DMS 273 (cell line): ENCODE measurements at regions not wholly inside any gene's neighbourhood (a gene's known extent, or its start where the extent isn't known, plus 50 kb on each side); places are given as distances from the start of the nearest gene placed in this dataset.

ENCODE experiments used
- DNase-seq: peaks from one replicate; lab custom pipeline; 2025; ENCODE audit not compliant: unreplicated experiment; lab: John Stamatoyannopoulos, UW

DNA sequence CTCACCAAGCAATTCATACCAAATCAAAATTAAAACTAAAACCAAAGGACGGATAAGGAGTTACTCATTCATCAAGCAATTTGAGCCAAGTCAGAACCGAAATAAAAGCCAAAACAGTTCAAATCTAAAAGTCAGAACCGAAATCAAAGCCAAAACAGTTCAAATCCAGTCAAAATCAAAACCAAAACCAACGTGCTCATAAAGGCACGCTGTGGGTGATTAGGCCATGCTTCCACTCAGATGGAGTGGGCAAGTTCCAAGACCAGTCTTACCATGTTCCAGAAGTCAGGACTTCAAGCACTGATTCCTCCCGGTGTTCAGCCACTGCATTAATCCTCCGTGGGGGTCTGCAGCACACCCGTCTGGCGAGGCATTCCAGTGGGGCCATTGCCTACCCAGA is 409.3 kb downstream of the TGFB2 start:
- no peak for DNase-seq

DNA sequence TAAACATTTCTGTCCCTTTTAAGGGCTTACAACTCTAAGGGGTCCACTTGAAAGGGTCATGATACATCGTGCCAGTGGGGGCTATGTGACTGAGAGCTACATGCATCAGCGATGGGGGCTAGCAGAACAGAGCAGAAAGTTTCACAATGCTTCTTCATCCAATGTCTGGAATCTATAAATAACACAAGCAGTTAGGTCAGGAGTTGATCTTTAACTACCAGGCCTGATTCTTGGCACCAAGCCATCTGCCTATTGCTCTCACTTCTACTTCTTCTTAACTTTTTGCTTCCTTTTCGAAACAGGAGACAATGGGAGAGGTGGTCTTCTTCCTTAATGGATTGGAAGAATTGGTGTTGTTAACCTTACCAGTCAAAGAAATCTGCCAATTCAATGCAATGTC is 410.0 kb downstream of the TGFB2 start:
- DNase-seq = no peak

DNA sequence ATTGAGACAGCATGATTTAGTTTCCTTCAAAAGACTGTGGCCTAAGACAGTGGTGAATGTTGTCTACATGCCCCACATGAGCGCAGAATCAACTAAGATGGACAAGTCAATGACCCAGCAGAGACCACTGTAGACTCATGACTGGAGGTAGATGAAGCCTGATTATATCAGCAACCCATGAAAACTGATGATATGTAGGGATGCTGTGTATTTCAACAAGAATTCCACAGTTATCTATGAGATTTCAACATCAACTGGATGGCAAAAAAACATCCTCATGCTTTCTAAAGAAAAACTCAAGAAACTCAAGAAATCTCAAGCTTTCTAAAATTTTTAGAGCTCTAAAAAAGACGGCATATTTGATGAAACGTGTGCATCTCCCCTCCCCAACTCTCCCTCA is 413.9 kb upstream of the LYPLAL1 start:
- DNase-seq = no peak

DNA sequence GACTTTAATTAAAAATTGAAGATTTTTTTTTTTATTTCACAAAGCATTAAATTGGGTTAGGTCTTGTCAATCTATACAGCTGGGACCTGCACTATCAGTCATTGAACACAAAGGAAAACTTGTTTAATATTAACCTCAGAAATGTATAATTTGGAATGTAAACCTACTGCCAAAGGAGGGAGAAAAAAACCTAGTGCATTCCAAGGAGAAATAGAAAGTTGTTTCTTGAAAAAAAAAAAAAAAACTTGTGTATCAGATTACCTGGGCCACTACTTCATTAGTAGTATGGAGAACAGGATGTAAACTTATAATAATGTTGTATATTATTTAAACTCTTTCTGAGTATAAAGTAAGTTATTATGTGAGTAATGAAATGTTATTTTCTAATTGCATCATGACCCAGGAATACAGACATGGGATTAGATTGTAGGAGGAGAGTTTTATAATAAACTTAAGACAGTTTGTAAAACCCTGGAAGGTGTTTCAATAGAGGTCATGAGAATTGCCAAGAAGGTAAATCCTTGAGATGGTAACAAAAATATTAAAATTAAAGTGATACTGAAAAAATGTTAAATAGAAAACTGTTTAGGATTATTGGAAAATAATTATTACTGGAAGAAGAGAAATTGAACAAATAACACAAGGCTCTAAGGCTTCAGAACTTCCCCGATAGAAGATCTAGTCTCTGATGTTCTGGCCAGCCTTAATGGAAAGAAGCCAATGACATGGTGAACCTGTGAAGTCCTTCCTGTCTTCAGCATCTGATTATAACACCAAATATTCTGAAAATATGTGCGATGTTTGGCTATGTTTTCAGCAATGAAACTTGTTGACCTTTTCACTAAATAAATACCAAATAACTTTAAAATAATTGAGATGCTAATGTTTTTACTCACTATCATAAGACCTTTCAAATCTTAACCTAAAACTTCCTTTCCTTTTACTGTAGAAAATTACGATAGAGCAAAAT is 412.8 kb upstream of the LYPLAL1 start:
- DNase-seq = no peak

DNA sequence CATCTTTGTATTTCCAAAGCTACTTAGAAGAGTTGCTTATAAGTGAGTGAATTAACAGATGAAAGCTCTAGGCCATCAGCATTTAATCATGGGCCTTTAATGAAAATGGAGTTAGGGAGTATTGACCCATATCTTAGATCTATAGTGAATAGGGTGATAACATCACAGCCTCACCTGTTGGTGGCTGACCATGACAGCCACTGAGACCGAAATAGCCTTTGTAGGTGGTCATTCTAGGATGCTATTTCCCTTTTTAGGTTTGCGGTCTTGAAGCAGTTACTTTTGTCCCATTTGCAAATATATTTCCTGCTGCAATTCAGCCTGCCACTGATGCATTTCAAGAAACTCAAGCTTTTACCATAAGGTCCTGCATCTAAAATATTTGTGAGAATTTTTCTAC is 410.1 kb upstream of the LYPLAL1 start:
- DNase-seq = no peak

DNA sequence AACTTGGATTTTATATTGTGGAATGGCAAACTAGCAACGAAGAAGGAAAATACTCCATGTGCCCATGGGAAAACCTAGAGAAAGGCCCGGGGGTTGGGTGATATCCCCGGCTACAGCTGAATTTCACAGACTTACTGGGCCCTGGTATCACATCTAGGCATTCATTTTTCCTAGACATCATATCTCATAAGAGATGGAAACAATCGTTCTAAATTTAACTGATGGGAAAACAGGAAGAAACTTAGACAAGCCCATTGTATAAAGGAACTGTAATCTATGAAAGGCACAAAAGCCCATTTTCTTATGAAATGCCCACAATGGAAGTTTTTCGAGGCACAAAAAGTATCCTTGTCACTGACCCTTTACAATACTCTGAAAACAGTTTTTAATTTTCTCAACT is 407.9 kb upstream of the LYPLAL1 start:
- no peak for DNase-seq

DNA sequence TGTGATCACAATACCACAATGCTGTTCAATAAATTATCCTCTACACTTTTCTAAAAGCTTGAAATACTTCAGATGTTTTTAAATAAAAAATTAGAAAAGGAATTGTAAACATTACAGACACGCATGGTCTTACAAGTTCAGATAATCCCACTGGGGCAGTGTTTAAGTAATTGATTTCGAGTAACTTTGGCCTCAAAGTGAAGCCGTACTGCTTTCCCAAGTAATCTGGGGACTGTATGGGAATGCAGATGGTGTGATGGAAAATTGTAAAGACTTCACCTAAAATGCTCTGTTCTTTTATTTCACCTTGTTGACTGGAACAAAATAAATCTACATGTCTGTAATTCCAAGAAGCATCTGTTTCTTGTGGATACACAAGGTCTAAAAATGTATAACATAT is 401.7 kb upstream of the LYPLAL1 start:
- DNase-seq = no peak

DNA sequence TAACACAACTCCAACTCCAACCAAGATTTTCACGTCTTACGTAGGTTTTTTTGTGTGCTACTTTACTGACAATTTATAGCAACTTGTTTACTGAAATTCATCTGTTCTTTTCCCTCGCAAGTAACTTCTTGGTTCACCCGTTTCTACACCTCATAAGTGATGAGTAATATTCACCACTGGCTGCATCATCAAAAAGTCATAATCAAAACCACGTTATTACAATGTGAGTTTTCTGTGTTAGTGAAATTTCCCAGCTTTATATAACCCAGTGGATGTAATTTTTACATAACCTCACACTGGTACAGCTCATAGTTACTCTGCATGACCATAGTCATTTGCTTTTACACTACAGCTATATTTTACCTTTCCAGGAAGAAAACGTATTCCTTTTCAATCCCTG is 401.1 kb upstream of the LYPLAL1 start:
- no peak for DNase-seq

DNA sequence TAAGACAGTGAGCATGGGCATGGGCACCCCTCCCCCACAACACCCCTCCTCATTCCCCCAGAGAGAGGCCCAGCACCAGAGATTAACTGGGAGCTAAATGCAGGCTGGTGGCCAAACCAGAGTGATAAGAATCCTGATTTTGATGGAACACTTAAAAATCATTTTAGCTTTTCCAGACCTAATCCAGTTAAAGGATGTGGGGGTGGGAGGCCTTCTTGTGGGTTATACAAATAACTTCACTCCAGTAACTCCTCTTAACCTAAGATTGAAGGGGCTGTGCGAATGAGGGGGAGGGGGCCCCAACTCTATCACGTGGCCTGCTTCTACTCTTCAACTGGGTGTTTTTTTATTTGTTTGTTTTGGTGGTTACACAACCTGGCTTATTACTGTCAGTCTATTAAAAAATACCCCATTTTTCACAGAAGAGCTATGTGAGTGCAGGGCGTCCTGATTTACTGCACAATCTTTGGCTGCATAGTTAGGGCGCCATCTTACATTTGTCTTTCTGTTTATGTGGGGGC is 398.1 kb upstream of the LYPLAL1 start:
- DNase-seq = no peak

DNA sequence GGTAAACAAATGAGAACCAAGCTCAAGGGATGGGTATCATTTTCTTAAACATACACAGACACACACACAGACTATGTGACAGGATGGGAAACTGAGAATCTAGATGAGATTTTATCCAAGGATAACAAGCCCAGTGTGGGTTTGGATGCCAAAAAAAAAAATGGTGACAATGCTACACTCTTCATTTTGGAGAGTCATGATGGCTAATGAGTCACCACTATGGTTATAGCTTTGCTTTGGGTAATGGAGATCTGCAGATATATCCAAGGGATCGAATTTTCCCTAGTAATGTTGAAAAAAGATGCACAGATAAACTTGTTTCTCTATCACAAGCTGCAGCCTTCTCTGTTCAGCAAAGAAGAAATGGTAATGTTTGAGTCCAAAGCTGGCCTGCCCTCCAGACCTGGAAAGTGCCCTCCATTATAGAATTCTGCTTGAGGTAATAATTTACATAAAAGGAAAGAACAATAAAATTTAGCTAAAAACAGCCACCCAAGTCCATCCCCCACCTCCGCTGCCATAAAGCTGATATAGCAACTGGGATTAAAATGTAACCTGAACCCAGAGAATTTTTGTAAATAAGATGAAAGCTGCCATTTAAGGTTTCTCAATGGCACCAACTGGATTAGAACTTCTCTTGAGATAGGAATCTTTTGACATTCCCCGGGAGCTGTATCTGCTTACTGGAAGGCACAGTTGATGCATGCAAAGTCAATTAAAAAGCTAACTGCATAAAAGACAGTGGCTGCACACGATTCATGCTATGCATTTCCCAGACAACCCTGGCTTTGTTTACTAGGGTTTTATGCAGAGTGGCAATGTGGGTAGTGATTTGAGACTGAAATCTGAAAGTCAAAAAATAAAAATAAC is 395.2 kb upstream of the LYPLAL1 start:
- DNase-seq = no peak

DNA sequence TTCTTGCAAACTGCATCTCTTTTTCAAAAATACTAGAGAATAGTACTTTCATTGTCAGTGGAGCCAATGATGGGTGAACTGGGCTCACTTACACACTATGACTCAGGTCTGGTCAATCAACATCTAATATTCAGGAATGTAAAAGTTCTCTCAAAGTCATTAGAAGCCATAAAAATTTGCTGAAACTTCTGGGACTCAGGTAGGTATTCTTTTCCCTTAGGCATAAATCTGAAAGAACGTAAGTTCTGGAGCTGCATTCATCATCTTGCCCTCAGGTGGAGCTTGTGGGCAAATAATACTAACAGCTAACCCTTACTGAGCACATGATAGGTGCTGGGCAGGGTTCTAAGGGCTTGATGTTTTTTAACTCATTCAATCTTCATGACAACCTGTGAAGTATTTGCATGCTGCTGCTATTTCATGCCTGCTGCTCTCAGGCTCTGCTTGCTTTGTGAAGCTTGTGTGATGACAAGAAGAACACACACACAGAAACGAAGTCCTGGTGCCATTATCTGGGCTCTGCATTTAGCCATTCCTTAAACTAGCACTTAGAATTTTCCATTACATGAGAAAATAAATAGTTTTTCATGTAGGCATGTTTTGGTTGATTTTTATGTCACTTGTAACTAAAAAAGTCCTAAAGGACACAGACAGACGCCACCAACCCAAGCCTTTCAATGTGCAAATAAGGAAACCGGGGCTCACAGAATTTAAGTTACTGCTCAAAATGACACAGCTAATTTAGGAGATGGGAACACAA is 394.2 kb upstream of the LYPLAL1 start:
- no peak for DNase-seq

DNA sequence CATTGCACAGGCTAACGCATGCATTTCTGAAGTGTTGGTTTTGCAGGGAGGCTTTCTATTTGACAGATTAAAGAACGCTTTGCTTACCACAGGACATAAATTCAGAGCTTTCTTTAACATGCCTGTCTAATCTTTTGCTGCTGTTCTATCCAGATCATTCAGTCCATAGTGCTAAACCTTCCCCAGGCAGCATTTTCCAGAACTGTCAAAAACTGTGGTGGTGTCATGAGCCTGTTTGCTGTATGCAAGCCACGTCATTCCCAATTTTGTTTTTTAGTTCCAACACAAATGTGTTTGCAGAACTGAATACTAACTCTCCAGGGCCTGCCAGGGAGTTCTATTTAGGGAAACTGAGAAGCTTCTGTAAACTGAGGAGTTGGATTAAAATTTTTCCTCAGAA is 390.5 kb upstream of the LYPLAL1 start:
- DNase-seq = no peak

DNA sequence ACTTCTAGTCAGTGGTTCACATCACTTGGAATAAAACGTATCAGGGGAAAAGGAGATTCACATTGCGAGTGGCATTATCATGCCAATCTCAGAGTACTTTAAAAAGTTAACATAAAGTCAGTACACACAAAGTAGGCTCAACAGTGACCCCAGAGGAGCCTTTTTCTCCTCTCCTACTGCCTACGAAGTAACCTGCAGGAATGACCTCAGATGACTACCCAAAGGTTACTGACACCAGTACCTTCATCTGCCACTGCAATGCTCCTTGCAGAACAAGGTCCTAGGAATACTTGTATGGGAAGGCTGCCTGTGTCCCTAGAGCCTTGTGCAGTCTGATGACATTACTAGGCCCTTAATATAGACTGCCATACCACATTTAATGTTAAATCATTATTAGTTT is 389.8 kb upstream of the LYPLAL1 start:
- DNase-seq = no peak

DNA sequence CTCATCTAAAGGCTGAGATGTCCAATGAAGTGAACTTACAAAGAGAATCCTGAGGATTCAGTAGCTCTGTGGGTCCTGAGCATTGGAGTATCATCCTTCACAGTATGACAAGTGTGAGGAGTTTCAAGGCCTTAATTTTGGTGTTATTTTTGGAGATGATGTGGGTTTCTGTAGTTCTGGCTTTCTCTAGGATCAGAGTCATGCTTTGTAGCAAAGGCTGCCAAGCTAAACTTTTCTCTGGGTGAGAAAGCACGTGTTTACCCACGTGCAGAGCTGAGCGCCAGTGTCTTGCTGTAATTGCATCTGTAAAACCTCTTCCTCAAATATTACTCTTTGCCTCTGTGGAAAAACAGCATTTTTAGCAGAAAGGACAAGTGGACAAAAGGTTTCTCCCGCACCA is 387.8 kb upstream of the LYPLAL1 start:
- DNase-seq = no peak

DNA sequence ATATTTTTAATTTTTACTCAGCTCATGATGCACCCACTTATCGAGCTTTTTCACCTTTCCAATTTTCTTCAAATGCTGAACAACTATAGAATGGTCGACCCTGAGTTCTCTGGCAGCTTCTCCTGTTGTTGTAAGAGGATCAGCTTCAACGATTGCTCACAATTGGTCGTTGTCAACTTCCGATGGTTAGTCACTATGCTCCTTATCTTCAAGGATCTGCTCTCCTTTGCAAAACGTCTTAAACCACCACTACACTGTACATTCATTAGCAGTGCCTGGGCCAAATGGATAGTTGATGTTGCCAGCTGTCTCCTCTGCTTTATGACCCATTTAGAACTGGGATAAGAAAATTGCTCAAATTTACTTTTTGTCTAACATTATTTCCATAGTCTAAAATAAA is 385.9 kb upstream of the LYPLAL1 start:
- no peak for DNase-seq

DNA sequence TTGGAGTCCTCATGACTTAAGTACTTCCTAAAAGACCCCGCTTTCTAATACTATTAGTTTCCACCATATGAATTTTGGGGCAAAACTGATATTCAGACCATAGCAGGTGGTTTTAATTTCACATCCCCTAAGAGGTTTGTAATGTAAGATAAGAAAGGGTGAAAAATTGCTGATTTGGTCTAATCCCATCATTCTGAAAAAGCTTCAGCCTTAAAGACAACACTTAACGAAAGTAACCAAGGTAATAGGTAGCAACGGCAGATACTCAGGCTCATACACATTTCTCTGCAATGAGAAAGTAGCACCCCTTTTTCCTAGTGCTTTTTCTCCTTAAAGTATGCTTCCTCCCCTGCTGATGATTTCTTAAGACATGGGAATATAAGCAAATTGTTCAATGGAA is 376.9 kb upstream of the LYPLAL1 start:
- no peak for DNase-seq

DNA sequence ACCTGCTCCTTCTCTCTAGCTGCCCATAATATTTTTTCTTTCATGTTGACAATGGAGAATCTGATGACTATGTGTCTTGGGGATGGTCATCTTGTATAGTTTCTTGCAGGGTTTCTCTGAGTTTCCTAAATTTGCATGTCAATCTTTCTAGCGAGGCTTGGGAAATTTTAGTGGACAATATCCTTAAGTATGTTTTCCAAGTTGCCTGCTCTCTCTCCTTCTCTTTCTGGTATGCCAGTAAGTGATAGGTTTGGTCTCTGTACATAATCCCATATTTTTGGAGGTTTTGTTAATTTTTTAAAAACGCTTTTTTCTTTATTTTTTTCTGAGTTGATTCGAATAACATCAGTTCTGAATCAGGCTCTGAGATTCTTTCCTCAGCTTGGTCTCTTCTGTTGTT is 370.9 kb upstream of the LYPLAL1 start:
- no peak for DNase-seq

DNA sequence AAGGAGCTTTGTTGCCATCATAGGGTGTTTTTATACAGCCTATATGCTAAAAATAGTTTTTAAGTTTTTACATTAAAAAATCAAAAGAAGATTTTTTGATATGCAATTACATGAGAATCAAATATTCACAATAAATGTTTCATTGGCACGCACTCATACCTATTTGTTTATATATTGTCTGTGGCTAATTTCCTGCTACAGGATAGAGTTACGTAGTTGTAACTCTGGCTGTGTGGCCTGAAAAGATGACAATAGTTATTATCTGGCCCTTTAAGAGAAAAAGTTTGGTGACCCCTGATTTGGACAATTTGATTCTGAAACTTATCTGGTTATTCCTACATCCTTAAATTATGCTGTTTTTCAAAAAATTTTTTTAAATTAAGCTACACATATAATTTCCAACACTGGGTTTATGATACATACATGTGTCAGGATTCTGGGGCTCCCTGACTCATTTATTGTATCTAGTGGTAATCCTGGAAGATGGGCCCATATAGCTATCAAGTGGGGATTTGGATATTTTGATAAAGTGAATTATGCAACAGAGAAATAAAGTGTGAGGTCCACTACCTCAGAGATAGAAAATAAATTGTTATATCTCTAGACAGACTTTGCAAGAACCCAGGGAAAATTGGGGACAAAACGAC is 370.2 kb upstream of the LYPLAL1 start:
- no peak for DNase-seq

DNA sequence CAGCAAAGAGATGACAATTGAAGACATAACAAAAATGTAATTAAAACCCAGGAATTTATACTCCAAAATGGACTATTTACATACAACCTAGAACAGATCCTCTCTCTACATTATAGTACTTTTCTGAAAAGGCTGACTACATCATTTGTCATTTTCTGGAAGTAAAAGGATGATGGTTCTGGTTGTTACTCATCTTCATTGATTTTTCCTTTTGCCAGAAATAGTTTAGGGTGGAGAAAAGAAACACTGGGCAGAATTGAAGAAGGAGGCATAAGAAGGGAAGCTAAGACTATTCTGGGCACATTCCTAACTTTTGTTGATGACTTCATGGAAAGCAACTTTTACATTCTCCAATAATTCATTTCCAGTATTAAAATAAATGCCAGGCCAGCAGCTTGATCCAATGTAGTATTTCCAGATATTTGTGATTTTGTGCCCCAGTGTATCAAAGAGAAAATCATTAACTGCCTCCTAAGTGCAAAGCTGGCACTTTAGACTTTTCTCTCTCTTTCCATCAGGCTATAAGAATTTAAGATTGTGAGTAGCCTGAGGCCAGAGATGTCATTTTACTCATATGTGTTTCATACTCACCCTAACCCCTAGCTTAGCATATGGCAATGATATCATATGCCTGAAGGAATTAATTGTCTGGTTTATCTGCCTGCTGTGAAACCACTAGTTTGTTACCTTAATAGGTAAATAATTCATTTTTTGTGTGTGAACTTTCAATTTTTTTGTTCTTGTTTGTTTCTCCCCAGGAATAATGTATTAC is 369.5 kb upstream of the LYPLAL1 start:
- DNase-seq = no peak

DNA sequence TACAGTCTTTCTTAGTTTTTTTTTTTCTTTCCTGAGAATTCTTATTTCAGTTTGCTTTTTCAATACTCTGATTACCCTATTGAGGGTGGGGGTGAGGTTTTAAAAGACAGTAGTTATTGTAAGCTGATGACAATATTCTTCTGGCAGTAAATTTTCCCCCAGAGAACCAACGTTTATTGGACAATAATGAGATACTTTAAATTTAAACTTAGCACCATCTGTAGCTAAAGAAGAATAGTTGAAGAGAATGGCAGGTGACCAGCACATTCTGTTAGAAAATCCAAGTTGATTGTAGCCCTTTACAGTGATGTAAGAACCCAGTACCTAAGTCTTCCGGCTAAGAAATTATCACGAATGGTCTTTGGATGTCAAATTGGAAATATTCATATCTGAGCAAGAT is 364.6 kb upstream of the LYPLAL1 start:
- no peak for DNase-seq
